Naive thymus-derived CD8-positive, alpha-beta T cell (primary cell): ENCODE measurements at regions not wholly inside any gene's neighbourhood (a gene's known extent, or its start where the extent isn't known, plus 50 kb on each side); places are given as distances from the start of the nearest gene placed in this dataset.
"Not testable (repeated sequence)": the region's sequence is repeated elsewhere in the genome, so short reads cannot be mapped to it uniquely, and the experiment has no call there.

Experiments used
- ATAC-seq, 2 donors: fragments of 150-1000 bp; cut with Tn5 transposase in 1 of 2; sonication (Bioruptor Pico), chemical (Tn5 transposase) in 1 of 2; 1 replicate in 1 of 2; 2 replicates in 1 of 2; pipeline ENCODE4 v1.10.0; 2021; ENCODE audit warnings: mild to moderate bottlenecking in 2 of 2, moderate library complexity in 2 of 2
- POLR2A ChIA-PET: fragments of 350-600 bp; sonication (Branson Sonifier 250); formaldehyde crosslinking; loops from one replicate; lab custom pipeline; 2021; ENCODE audit warnings: antibody characterized with exemption; lab: Charles Lee
- DNase-seq, 10 donors: peaks; one replicate each; pipeline versions ENCODE4 v3.0.0 to v3.0.0-alpha.2; 2020 to 2022
- H3K27ac Mint-ChIP-seq, 10 donors: one replicate each; pipeline ENCODE4 v1.8.0; 2020 to 2022; ENCODE audit warnings: mild to moderate bottlenecking in 10 of 10, mixed read lengths in 10 of 10, moderate library complexity in 4 of 10, inconsistent platforms in 1 of 10
- H3K27me3 Mint-ChIP-seq, 5 donors: one replicate each; pipeline ENCODE4 v1.8.0; 2021 to 2022; ENCODE audit warnings: mixed read lengths in 5 of 5
- H3K36me3 Mint-ChIP-seq, 3 donors: one replicate each; pipeline ENCODE4 v1.8.0; 2020 to 2022; ENCODE audit warnings: mixed read lengths in 3 of 3, mild to moderate bottlenecking in 2 of 3, inconsistent platforms in 1 of 3
- H3K4me1 Mint-ChIP-seq, 4 donors: one replicate each; pipeline ENCODE4 v1.8.0; 2021 to 2022; ENCODE audit warnings: mixed read lengths in 4 of 4
- H3K4me3 Mint-ChIP-seq, 10 donors: one replicate each; pipeline ENCODE4 v1.8.0; 2020 to 2022; ENCODE audit warnings: mild to moderate bottlenecking in 10 of 10, mixed read lengths in 10 of 10, moderate library complexity in 6 of 10, inconsistent platforms in 1 of 10
- H3K9me3 Mint-ChIP-seq, 9 donors: one replicate each; pipeline ENCODE4 v1.8.0; 2020 to 2022; ENCODE audit warnings: mixed read lengths in 9 of 9, mild to moderate bottlenecking in 3 of 9, inconsistent platforms in 1 of 9, moderate library complexity in 1 of 9

GRCh38 chr6:6963390-6963789, 144.4 kb upstream of the RREB1 start:
- not testable (repeated sequence) for H3K27ac Mint-ChIP-seq, H3K4me1 Mint-ChIP-seq, DNase-seq, H3K4me3 Mint-ChIP-seq, ATAC-seq, H3K27me3 Mint-ChIP-seq, H3K36me3 Mint-ChIP-seq, H3K9me3 Mint-ChIP-seq
- POLR2A ChIA-PET: interaction anchor here (0.6 kb wide), 1 partner anchor 232 kb away, joined by 5 read pairs; no protein-coding TSS in a partner anchor

- POLR2A ChIA-PET: no interaction called here
- Mint-ChIP-seq H3K27me3 (peaks cover 0 to 3% (median 0%) of the 10 kb centered on the region in 5 donors), H3K4me3 (no peak overlapping the region), H3K9me3 (peaks cover 0 to 5% (median 0%) of the 10 kb centered on the region in 9 donors), H3K4me1 (no peaks in the 10 kb centered on the region), H3K36me3 (peaks cover 0 to 3% (median 0%) of the 10 kb centered on the region in 3 donors), H3K27ac (no peak overlapping the region)
- no peak for DNase-seq
- no peak for ATAC-seq
Observed at GRCh38 chr6:6964675-6965074, 143.1 kb upstream of the RREB1 start.

- POLR2A ChIA-PET: no interaction called here
- Mint-ChIP-seq H3K36me3 (no peaks in the 10 kb centered on the region), H3K4me3 (no peak overlapping the region), H3K27me3 (no peaks in the 10 kb centered on the region), H3K4me1 (no peaks in the 10 kb centered on the region), H3K27ac (peak overlapping the region in 1 of 10 donors; percentile 24), H3K9me3 (no peaks in the 10 kb centered on the region)
- no peak for DNase-seq
- ATAC-seq: no peak
Observed at GRCh38 chr6:6966127-6966526, 141.6 kb upstream of the RREB1 start.

- POLR2A ChIA-PET: no interaction called here
- DNase-seq: no peak
- Mint-ChIP-seq H3K9me3 (no peaks in the 10 kb centered on the region), H3K36me3 (no peaks in the 10 kb centered on the region), H3K27ac (peak overlapping the region in 1 of 10 donors; percentile 24), H3K4me1 (no peaks in the 10 kb centered on the region), H3K27me3 (no peaks in the 10 kb centered on the region), H3K4me3 (no peak overlapping the region)
- ATAC-seq: no peak
Observed at GRCh38 chr6:6966569-6966968, 141.2 kb upstream of the RREB1 start.

GRCh38 chr6:6968357-6968730, 139.4 kb upstream of the RREB1 start:
- no peak overlapping the region for H3K4me3 Mint-ChIP-seq
- no peaks in the 10 kb centered on the region for H3K36me3 Mint-ChIP-seq
- no peaks in the 10 kb centered on the region for H3K4me1 Mint-ChIP-seq
- ATAC-seq: no peak
- H3K9me3 Mint-ChIP-seq: no peaks in the 10 kb centered on the region
- no peak for DNase-seq
- no peaks in the 10 kb centered on the region for H3K27me3 Mint-ChIP-seq
- H3K27ac Mint-ChIP-seq: no peak overlapping the region
- POLR2A ChIA-PET: no interaction called here

- ATAC-seq (no peak), DNase-seq (no peak)
- Mint-ChIP-seq H3K9me3 (no peaks in the 10 kb centered on the region), H3K27ac (no peak overlapping the region), H3K4me1 (no peaks in the 10 kb centered on the region), H3K4me3 (no peak overlapping the region), H3K27me3 (no peaks in the 10 kb centered on the region), H3K36me3 (no peaks in the 10 kb centered on the region)
- POLR2A ChIA-PET: no interaction called here
Observed at GRCh38 chr6:6968731-6969552, 138.8 kb upstream of the RREB1 start.

DNA sequence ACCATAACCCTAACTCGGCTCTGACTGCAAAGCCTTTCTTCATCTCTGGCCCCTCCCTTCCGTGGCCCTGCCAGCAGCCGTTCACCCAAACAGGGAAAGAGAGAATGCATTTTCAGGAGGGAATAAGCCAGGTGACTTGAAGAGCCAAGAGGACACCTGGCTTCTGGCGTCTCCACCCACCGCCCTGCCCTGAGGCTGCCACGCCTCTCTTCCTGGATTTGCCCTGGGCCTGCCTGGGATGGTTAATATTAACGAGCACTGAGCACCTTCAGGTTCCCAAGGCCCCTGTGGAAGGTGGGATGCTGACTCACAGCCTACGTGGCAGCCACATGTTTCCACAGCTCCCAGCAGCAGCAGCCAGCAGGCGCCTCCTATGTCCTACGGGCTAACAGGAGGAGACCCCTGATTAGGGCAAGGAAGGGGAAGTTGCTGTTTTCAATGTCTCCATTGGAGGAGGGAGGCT, 138.0 kb upstream of the RREB1 start:
- Mint-ChIP-seq H3K36me3 (no peaks in the 10 kb centered on the region), H3K4me1 (no peaks in the 10 kb centered on the region), H3K27ac (no peak overlapping the region), H3K27me3 (no peaks in the 10 kb centered on the region), H3K9me3 (no peaks in the 10 kb centered on the region), H3K4me3 (no peak overlapping the region)
- DNase-seq (no peak), ATAC-seq (no peak)
- POLR2A ChIA-PET: no interaction called here

GRCh38 chr6:6970851-6971250, 136.9 kb upstream of the RREB1 start:
- DNase-seq (no peak), ATAC-seq (no peak)
- POLR2A ChIA-PET: no interaction called here
- no peak overlapping the region for H3K4me3 Mint-ChIP-seq
- no peaks in the 10 kb centered on the region for H3K9me3 Mint-ChIP-seq
- H3K36me3 Mint-ChIP-seq: no peaks in the 10 kb centered on the region
- no peak overlapping the region for H3K27ac Mint-ChIP-seq
- no peaks in the 10 kb centered on the region for H3K27me3 Mint-ChIP-seq
- no peaks in the 10 kb centered on the region for H3K4me1 Mint-ChIP-seq

GRCh38 chr6:6971369-6971768, 136.4 kb upstream of the RREB1 start:
- Mint-ChIP-seq H3K4me3 (no peak overlapping the region), H3K27me3 (no peaks in the 10 kb centered on the region), H3K9me3 (no peaks in the 10 kb centered on the region), H3K4me1 (no peaks in the 10 kb centered on the region), H3K27ac (no peak overlapping the region), H3K36me3 (no peaks in the 10 kb centered on the region)
- POLR2A ChIA-PET: no interaction called here
- DNase-seq: no peak
- ATAC-seq: no peak

DNA sequence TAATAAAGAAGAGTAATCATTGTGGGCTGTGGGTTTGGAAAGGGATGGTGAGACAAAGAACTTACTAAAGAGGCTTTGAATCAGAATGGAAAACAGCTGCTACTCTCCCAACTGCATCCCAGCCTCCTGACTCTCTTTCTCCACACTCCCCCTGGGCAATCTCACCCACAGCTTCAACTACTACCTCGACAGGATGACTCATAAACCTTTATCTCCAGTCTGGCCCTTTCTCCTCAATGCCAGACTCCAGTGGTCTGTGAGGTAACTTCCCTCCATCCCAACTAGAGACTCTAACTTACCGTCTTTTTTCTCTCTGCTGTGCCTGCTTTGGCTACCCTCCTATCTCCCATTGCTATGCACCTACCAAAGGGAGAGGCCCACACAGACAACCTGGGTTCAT, 135.3 kb upstream of the RREB1 start:
- H3K4me1 Mint-ChIP-seq: no peaks in the 10 kb centered on the region
- H3K27ac Mint-ChIP-seq: no peak overlapping the region
- ATAC-seq (no peak), DNase-seq (no peak)
- POLR2A ChIA-PET: no interaction called here
- H3K36me3 Mint-ChIP-seq: no peaks in the 10 kb centered on the region
- no peak overlapping the region for H3K4me3 Mint-ChIP-seq
- H3K9me3 Mint-ChIP-seq: no peaks in the 10 kb centered on the region
- H3K27me3 Mint-ChIP-seq: no peaks in the 10 kb centered on the region

GRCh38 chr6:6973721-6974120, 134.0 kb upstream of the RREB1 start:
- H3K27ac Mint-ChIP-seq: peak overlapping the region in 1 of 10 donors; percentile 43
- ATAC-seq (no peak), DNase-seq (no peak)
- H3K4me1 Mint-ChIP-seq: no peaks in the 10 kb centered on the region
- H3K27me3 Mint-ChIP-seq: no peaks in the 10 kb centered on the region
- no peak overlapping the region for H3K4me3 Mint-ChIP-seq
- no peaks in the 10 kb centered on the region for H3K36me3 Mint-ChIP-seq
- POLR2A ChIA-PET: no interaction called here
- H3K9me3 Mint-ChIP-seq: no peaks in the 10 kb centered on the region

DNA sequence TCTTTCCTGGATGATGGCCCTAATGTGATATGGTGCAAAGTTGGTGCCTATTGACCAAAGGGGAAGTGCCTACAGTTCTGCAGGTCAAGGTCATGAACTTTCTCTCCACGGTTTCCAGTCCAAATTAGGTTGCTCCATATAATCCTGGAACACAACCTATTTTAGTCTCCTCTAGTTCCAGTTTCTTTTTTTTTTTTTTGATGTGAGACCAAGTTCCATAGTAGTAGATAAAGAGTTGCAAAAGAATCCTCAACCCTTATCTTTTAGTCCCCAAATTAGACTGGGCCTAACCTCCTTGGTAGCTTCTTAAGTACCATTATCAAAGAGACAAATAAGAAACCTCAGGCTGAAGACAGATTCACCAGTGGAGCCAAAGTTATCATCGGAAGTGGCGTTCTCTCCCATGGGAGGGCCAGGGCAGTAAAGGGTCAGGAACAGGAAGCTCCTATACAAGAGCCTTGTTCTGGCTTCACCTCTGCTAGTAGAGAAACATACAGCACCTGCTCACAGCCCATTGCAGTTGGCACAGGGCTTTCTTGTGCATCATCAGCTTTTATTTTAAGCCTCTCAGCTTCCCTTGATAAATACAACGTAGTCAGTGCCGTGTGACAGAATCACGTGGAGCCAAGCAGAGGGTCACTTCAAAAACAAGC, 132.2 kb upstream of the RREB1 start:
- Mint-ChIP-seq H3K36me3 (no peaks in the 10 kb centered on the region), H3K27ac (no peak overlapping the region), H3K9me3 (no peaks in the 10 kb centered on the region), H3K4me1 (no peaks in the 10 kb centered on the region), H3K4me3 (no peak overlapping the region), H3K27me3 (no peaks in the 10 kb centered on the region)
- POLR2A ChIA-PET: no interaction called here
- DNase-seq (no peak), ATAC-seq (no peak)

DNA sequence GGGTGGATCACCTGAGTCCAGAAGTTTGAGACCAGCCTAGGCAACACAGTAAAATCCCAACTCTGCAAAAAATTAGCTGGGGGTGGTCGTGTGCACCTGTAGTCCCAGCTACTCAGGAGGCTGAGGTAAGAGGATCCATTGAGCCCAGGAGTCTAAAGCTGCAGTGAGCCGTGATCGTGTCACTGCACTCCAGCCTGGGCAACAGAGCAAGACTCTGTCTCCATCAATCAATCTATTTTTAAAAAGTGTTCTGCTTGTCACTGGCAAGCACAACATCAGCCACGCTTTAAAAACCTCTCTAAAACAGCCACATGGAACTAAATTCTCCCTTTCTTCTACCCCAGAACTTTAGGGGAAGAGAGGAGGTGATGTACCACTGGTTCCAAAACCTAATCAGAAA, 131.6 kb upstream of the RREB1 start:
- Mint-ChIP-seq H3K27ac (no peak overlapping the region), H3K9me3 (no peaks in the 10 kb centered on the region), H3K4me3 (no peak overlapping the region), H3K36me3 (no peaks in the 10 kb centered on the region), H3K4me1 (no peaks in the 10 kb centered on the region), H3K27me3 (no peaks in the 10 kb centered on the region)
- POLR2A ChIA-PET: no interaction called here
- DNase-seq (no peak), ATAC-seq (no peak)

DNA sequence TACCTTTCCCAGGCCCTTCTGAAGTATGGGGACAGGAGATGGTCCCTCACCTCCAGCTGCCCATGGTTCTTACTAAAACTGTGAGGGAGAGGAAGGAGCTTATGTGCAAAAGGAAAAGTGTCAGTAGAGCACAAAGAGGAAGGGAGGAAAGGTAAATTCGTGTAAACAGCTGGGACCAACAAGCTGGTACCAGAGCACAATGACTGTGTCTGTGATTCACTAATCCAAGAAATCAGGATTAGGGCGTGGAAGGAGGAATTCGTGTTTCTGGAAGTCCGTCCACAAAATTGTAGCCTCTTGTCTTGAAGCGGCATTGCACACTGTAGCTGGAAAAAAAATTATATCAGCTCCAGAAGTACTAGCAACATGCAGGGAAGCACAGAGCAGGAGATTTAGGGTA, 129.0 kb upstream of the RREB1 start:
- DNase-seq (no peak), ATAC-seq (no peak)
- POLR2A ChIA-PET: no interaction called here
- no peaks in the 10 kb centered on the region for H3K9me3 Mint-ChIP-seq
- no peaks in the 10 kb centered on the region for H3K27me3 Mint-ChIP-seq
- no peak overlapping the region for H3K4me3 Mint-ChIP-seq
- H3K4me1 Mint-ChIP-seq: no peaks in the 10 kb centered on the region
- no peaks in the 10 kb centered on the region for H3K36me3 Mint-ChIP-seq
- no peak overlapping the region for H3K27ac Mint-ChIP-seq
